Ascending aorta (tissue), 2 donors: ENCODE measurements at regions not wholly inside any gene's neighbourhood (a gene's known extent, or its start where the extent isn't known, plus 50 kb on each side); places are given as distances from the start of the nearest gene placed in this dataset.

Experiments
- DNase-seq, 2 donors: peaks; one replicate each; pipeline ENCODE4 v3.0.0-alpha.2; 2019; ENCODE audit warnings: low spot score in 2 of 2
- H3K27ac ChIP-seq, 2 donors: fragments of 200-600 bp; sonication (generic); one replicate each; pipeline ENCODE4 v1.5.1; 2016 to 2017; ENCODE audit warnings: mild to moderate bottlenecking in 1 of 2
- H3K27me3 ChIP-seq: fragments of 200-600 bp; sonication (generic); one replicate; pipeline ENCODE4 v1.5.1; 2017
- H3K36me3 ChIP-seq, 2 donors: fragments of 200-600 bp; sonication (generic); one replicate each; pipeline ENCODE4 v1.5.1; 2016
- H3K4me1 ChIP-seq, 2 donors: fragments of 200-600 bp; sonication (generic); one replicate each; pipeline ENCODE4 v1.5.1; 2016 to 2017; ENCODE audit warnings: mild to moderate bottlenecking in 1 of 2
- H3K4me3 ChIP-seq, 2 donors: fragments of 200-600 bp; sonication (generic); one replicate each; pipeline ENCODE4 v1.5.1; 2016 to 2017; ENCODE audit warnings: mild to moderate bottlenecking in 1 of 2
- H3K9me3 ChIP-seq, 2 donors: fragments of 200-600 bp; sonication (generic); one replicate each; pipeline ENCODE4 v1.5.1; 2016
- CTCF ChIP-seq, 3 experiments: fragments of 200-600 bp in 2 of 3; fragments of 450-650 bp in 1 of 3; sonication (generic) in 2 of 3; IDR thresholded peaks; one replicate each; pipeline ENCODE4 v1.5.1; 2016 to 2019; ENCODE audit warnings: antibody characterized with exemption in 3 of 3, mild to moderate bottlenecking in 1 of 3, moderate library complexity in 1 of 3
- intact Hi-C: fragments of 100-400 bp; cut with DNase I; formaldehyde crosslinking; loops from one replicate; pipeline ENCODE4 v1.15.1; 2023

- TF ChIP-seq CTCF (IDR thresholded peaks at IDR 0.05): no peak
- intact Hi-C loops: no loop called here
- Histone ChIP-seq H3K4me1 (no peaks in the 10 kb centered on the region), H3K27me3 (no peaks in the 10 kb centered on the region), H3K9me3 (no peaks in the 10 kb centered on the region), H3K4me3 (no peak overlapping the region), H3K36me3 (no peaks in the 10 kb centered on the region), H3K27ac (no peak overlapping the region)
- DNase-seq: no peak
These were observed 72.0 kb downstream of the SPRY1 start for GRCh38 chr4:123468479-123469031.

GRCh38 chr4:123469245-123469644 lies 72.7 kb downstream of the SPRY1 start:
- TF ChIP-seq CTCF (IDR thresholded peaks at IDR 0.05): no peak
- Histone ChIP-seq H3K27me3 (no peaks in the 10 kb centered on the region), H3K4me3 (no peak overlapping the region), H3K9me3 (no peaks in the 10 kb centered on the region), H3K36me3 (no peaks in the 10 kb centered on the region), H3K27ac (no peak overlapping the region), H3K4me1 (no peaks in the 10 kb centered on the region)
- intact Hi-C loops: no loop called here
- no peak for DNase-seq

GRCh38 chr4:123469696-123470095 lies 73.1 kb downstream of the SPRY1 start:
- Histone ChIP-seq H3K27me3 (no peaks in the 10 kb centered on the region), H3K9me3 (no peaks in the 10 kb centered on the region), H3K4me3 (no peak overlapping the region), H3K36me3 (no peaks in the 10 kb centered on the region), H3K4me1 (no peaks in the 10 kb centered on the region), H3K27ac (no peak overlapping the region)
- intact Hi-C loops: no loop called here
- no peak for DNase-seq
- no peak for TF ChIP-seq CTCF (IDR thresholded peaks at IDR 0.05)

- Histone ChIP-seq H3K27ac (no peak overlapping the region), H3K9me3 (no peaks in the 10 kb centered on the region), H3K4me3 (no peak overlapping the region), H3K36me3 (no peaks in the 10 kb centered on the region), H3K4me1 (no peaks in the 10 kb centered on the region), H3K27me3 (no peaks in the 10 kb centered on the region)
- intact Hi-C loops: no loop called here
- no peak for TF ChIP-seq CTCF (IDR thresholded peaks at IDR 0.05)
- no peak for DNase-seq
These were observed 74.0 kb downstream of the SPRY1 start for GRCh38 chr4:123470640-123471039.

GRCh38 chr4:123471655-123472369 lies 75.2 kb downstream of the SPRY1 start:
- no peak for TF ChIP-seq CTCF (IDR thresholded peaks at IDR 0.05)
- Histone ChIP-seq H3K4me1 (no peaks in the 10 kb centered on the region), H3K27ac (no peak overlapping the region), H3K4me3 (no peak overlapping the region), H3K27me3 (no peaks in the 10 kb centered on the region), H3K9me3 (no peaks in the 10 kb centered on the region), H3K36me3 (no peaks in the 10 kb centered on the region)
- DNase-seq: no peak
- intact Hi-C loops: no loop called here
